C4-2B (cell line): ENCODE measurements at regions not wholly inside any gene's neighbourhood (a gene's known extent, or its start where the extent isn't known, plus 50 kb on each side); places are given as distances from the start of the nearest gene placed in this dataset.

Source experiments
- H3K27ac ChIP-seq: fragments of 450-650 bp; 2 replicates; pipeline ENCODE4 v1.5.1; 2017
- ZFX ChIP-seq: fragments of 450-650 bp; IDR thresholded peaks from 2 replicates; pipeline ENCODE4 v1.6.1; 2017
- TF ChIP-seq, protein P1 (sequence below): fragments of 450-650 bp; conservative IDR thresholded peaks from 2 replicates; pipeline ENCODE4 v1.5.1; 2017; ENCODE audit warnings: mild to moderate bottlenecking

DNA sequence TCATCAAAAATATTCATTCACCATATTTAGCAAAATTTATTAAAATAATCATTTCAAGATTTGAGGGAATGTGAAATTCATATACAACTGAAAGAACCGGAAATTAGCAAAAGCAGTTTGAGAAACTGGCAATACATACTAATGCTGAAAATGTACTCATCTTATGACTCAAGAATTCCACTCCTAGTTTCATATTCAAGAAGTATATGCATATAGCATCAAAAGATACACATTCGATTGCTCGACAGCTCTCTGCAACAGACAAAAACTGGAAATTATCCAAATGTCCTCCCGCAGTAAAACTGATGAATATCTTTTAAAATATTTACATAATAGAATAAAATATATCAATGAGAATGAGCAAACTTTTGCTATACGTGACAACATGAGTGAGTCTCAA, 189.2 kb upstream of the MGAT4C start:
- H3K27ac ChIP-seq, result no peak overlapping the region
- TF ChIP-seq, protein P1, sequence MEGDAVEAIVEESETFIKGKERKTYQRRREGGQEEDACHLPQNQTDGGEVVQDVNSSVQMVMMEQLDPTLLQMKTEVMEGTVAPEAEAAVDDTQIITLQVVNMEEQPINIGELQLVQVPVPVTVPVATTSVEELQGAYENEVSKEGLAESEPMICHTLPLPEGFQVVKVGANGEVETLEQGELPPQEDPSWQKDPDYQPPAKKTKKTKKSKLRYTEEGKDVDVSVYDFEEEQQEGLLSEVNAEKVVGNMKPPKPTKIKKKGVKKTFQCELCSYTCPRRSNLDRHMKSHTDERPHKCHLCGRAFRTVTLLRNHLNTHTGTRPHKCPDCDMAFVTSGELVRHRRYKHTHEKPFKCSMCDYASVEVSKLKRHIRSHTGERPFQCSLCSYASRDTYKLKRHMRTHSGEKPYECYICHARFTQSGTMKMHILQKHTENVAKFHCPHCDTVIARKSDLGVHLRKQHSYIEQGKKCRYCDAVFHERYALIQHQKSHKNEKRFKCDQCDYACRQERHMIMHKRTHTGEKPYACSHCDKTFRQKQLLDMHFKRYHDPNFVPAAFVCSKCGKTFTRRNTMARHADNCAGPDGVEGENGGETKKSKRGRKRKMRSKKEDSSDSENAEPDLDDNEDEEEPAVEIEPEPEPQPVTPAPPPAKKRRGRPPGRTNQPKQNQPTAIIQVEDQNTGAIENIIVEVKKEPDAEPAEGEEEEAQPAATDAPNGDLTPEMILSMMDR, result no peak
- TF ChIP-seq ZFX, result no peak

DNA sequence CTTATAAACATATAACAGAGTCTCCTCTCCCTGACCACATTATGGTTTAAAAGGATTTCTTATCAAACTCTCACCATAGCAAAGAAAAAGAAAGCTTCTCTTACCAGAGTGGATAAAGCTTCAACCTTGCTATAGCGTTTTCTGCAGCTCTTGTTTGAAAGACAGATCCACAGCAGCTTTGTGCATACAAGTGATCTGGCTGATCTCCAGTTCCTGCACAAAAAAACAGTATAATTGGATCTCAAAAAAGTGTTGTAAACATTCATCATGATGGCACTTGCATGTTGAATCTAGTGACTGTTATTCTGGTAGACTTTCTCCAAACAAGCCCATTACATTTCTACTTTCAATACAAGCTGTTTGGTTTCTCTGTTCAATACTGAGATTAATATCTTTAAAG, 178.9 kb upstream of the MGAT4C start:
- H3K27ac ChIP-seq, result no peak overlapping the region
- TF ChIP-seq ZFX, result no peak
- TF ChIP-seq, protein P1, result no peak

DNA sequence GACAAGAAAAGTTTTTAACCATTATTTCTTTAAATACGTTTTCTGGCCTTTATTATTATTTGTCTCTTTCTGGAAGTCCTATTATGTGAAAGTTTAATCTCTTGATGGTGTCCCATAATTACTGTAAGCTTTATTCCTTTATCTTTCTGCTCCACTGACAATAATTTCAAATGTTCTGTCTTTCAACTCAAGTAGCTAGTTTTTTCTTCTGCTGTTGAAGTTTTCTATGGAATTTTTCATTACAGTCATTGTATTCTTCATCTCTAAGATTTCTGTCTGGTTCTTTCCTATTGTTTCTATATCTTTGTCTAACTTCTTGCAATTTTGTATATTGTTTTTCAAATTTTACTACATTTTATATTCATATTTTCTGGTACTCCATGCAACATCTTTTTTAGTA, 173.6 kb upstream of the MGAT4C start:
- no peak for TF ChIP-seq ZFX
- TF ChIP-seq, protein P1, result no peak
- no peak overlapping the region for H3K27ac ChIP-seq

DNA sequence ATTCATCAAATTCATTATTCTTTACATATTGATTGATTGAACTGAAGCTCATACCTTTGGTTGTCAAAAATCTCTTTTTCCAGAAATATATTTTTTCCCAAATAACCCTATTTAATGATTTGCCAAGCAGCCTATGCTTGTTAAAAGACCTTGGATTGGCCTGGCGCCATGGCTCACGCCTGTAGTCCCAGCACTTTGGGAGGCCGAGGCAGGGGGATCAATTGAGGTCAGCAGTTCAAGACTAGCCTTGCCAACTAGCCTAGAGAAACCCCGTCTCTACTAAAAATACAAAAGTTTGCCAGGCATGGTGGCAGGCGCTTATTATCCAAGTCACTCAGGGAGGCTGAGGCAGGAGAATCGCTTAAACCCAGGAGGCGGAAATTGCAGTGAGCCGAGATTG, 165.1 kb upstream of the MGAT4C start:
- TF ChIP-seq ZFX, result no peak
- TF ChIP-seq, protein P1, result no peak
- no peak overlapping the region for H3K27ac ChIP-seq

DNA sequence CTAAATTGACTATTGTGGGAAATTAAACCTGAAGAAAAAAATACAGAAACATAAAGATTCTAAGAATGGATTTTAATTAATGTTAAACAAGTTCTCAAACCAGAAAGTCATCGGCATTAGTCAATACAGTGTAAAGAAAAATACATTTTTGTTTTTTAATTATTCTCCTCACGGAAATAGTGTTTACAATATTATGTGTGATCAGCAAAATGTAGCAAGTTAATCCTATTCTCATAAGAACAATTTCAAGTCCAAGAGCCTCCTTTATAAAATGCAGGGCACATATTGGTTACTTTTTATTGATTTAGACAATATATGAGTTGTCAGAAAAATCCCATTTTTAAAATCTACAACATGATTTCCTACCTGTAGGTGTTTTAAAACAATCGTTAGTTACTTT, 158.0 kb upstream of the MGAT4C start:
- TF ChIP-seq ZFX, result no peak
- TF ChIP-seq, protein P1, result no peak
- H3K27ac ChIP-seq, result no peak overlapping the region

DNA sequence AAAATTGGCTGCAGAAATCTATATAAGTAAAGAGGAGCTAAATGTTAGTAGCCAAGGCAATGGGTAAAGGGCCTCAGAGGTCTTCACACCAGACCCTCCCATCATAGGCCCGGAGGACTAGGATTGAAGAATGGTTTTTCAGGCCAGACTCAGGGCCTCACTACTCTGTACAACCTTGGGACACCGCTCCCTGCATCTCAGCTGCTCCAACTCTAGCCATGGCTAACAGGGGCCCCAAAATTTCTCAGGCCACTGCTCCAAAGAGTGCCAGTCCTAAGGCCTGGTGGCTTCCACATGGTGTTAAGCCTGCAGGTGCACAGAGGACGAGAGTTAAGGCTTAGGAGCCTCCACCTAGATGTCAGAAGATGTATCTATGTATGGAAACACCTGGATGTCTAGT, 155.5 kb upstream of the MGAT4C start:
- H3K27ac ChIP-seq, result no peak overlapping the region
- TF ChIP-seq, protein P1, result no peak
- no peak for TF ChIP-seq ZFX

DNA sequence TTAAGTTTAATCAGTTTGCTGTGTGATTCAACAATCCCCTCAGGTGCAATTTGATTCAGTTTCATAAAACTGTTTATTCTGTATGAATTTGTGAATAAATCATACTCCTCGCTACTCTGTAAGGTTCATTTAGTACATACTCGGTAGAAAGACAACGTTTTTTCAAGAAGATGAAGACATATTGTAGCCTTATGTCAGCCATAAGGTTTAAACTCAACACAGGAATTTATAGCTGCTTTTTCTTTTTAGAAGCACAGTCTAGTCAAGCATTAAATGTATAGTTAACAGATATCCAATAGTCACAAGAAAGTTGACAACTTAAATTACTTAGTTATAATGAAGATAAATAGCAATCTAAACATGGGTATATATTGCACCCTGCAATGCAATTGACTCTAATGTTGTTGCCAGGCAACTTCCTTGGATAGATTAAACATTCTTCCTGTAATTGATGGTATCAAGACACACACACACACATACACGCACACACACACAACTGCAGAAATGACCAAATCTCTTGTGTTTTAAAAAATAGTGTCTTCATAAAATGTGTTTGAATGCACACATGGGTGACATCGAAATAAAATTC, 151.5 kb upstream of the MGAT4C start:
- H3K27ac ChIP-seq, result no peak overlapping the region
- no peak for TF ChIP-seq ZFX
- TF ChIP-seq, protein P1, result no peak
